ENCODE measurements at regions not wholly inside any gene's neighbourhood (a gene's known extent, or its start where the extent isn't known, plus 50 kb on each side); places are given as distances from the start of the nearest gene placed in this dataset.

- DNase-seq, result no peak
Observed at GRCh38 chr16:79293836-79294460, 306.6 kb downstream of the MAF start.

GRCh38 chr16:79288066-79288465 is 312.5 kb downstream of the MAF start:
- no peak for DNase-seq

- no peak for DNase-seq
Observed at GRCh38 chr16:79287424-79287917, 313.1 kb downstream of the MAF start.

GRCh38 chr16:79286646-79287423 is 313.7 kb downstream of the MAF start:
- DNase-seq, result peak; percentile 83

GRCh38 chr16:79284766-79285165 is 315.8 kb downstream of the MAF start:
- DNase-seq, result no peak

GRCh38 chr16:79283578-79283977 is 317.0 kb downstream of the MAF start:
- no peak for DNase-seq

- DNase-seq, result no peak
Observed at GRCh38 chr16:79282806-79283205, 317.7 kb downstream of the MAF start.

- DNase-seq, result no peak
Observed at GRCh38 chr16:79278506-79278905, 322.0 kb downstream of the MAF start.

GRCh38 chr16:79276501-79276900 is 324.0 kb downstream of the MAF start:
- DNase-seq, result no peak

GRCh38 chr16:79274264-79274663 is 326.3 kb downstream of the MAF start:
- no peak for DNase-seq

GRCh38 chr16:79272141-79272577 is 328.4 kb downstream of the MAF start:
- DNase-seq, result no peak

- DNase-seq, result no peak
Observed at GRCh38 chr16:79271583-79271982, 329.0 kb downstream of the MAF start.

GRCh38 chr16:79270011-79270410 is 330.5 kb downstream of the MAF start:
- no peak for DNase-seq

- DNase-seq, result no peak
Observed at GRCh38 chr16:79269211-79269863, 331.2 kb downstream of the MAF start.

GRCh38 chr16:79267781-79268180 is 332.8 kb downstream of the MAF start:
- no peak for DNase-seq

GRCh38 chr16:79267146-79267545 is 333.4 kb downstream of the MAF start:
- no peak for DNase-seq

- no peak for DNase-seq
Observed at GRCh38 chr16:79265701-79266100, 334.8 kb downstream of the MAF start.

- DNase-seq, result no peak
Observed at GRCh38 chr16:79265196-79265595, 335.3 kb downstream of the MAF start.

GRCh38 chr16:79264237-79265109 is 336.1 kb downstream of the MAF start:
- DNase-seq, result no peak

- DNase-seq, result no peak
Observed at GRCh38 chr16:79263425-79263824, 337.1 kb downstream of the MAF start.

All from NCI-H524 treated with DMSO at 0.1 percent for 48 hours (cell line).